Loucy (cell line): ENCODE measurements at regions not wholly inside any gene's neighbourhood (a gene's known extent, or its start where the extent isn't known, plus 50 kb on each side); places are given as distances from the start of the nearest gene placed in this dataset.

ENCODE experiments used
- H2AFZ ChIP-seq: fragments of 200-600 bp; sonication (generic); 2 replicates; pipeline ENCODE4 v1.6.0; 2016; ENCODE audit warnings: antibody characterized with exemption, mild to moderate bottlenecking, low read length, moderate library complexity
- H3F3A ChIP-seq: fragments of 200-600 bp; 2 replicates; pipeline ENCODE4 v1.6.0; 2016; ENCODE audit warnings: antibody characterized with exemption, low read depth, mild to moderate bottlenecking
- H3K27me3 ChIP-seq: fragments of 200-600 bp; sonication (generic); 2 replicates; pipeline ENCODE4 v1.6.1; 2014; ENCODE audit warnings: low read length, mild to moderate bottlenecking; ENCODE audit not compliant: insufficient read depth, poor library complexity, severe bottlenecking
- H3K36me3 ChIP-seq: fragments of 200-600 bp; sonication (generic); 2 replicates; pipeline ENCODE4 v1.6.1; 2016; ENCODE audit warnings: low read length; ENCODE audit not compliant: insufficient read depth
- H3K4me1 ChIP-seq: fragments of 200-600 bp; sonication (generic); 2 replicates; pipeline ENCODE4 v1.5.1; 2014; ENCODE audit warnings: low read length, mild to moderate bottlenecking; ENCODE audit not compliant: insufficient read depth, poor library complexity, severe bottlenecking
- H3K4me2 ChIP-seq: fragments of 200-600 bp; sonication (generic); 2 replicates; pipeline ENCODE4 v1.6.0; 2014; ENCODE audit warnings: antibody characterized with exemption, low read length, low read depth, mild to moderate bottlenecking; ENCODE audit not compliant: poor library complexity, severe bottlenecking
- H3K4me3 ChIP-seq: fragments of 200-600 bp; sonication (generic); 2 replicates; pipeline ENCODE4 v1.5.1; 2014; ENCODE audit warnings: low read length, mild to moderate bottlenecking, mixed read lengths; ENCODE audit not compliant: poor library complexity, severe bottlenecking
- H3K79me2 ChIP-seq: fragments of 200-600 bp; sonication (generic); 2 replicates; pipeline ENCODE4 v1.6.1; 2014; ENCODE audit warnings: low read length; ENCODE audit not compliant: insufficient read depth
- H3K9ac ChIP-seq: fragments of 200-600 bp; sonication (generic); 2 replicates; pipeline ENCODE4 v1.6.0; 2014; ENCODE audit warnings: mild to moderate bottlenecking, low read depth, low read length, moderate library complexity; ENCODE audit not compliant: poor library complexity, severe bottlenecking
- H3K9me2 ChIP-seq: fragments of 200-600 bp; sonication (generic); replicated peaks from 2 replicates; pipeline ENCODE4 v1.6.1; 2016; ENCODE audit warnings: low read depth, low read length, mixed read lengths
- H3K9me3 ChIP-seq: fragments of 200-600 bp; sonication (generic); 2 replicates; pipeline ENCODE4 v1.6.1; 2014; ENCODE audit warnings: mild to moderate bottlenecking, antibody characterized with exemption, low read length, low read depth; ENCODE audit not compliant: insufficient read depth
- H4K20me1 ChIP-seq: fragments of 200-600 bp; sonication (generic); 2 replicates; pipeline ENCODE4 v1.6.0; 2014; ENCODE audit warnings: antibody characterized with exemption, low read length, mild to moderate bottlenecking; ENCODE audit not compliant: insufficient read depth, poor library complexity, severe bottlenecking
- CTCF ChIP-seq: fragments of 200-600 bp; sonication (generic); conservative IDR thresholded peaks from 2 replicates; pipeline ENCODE4 v1.5.1; 2014; ENCODE audit warnings: mild to moderate bottlenecking, antibody characterized with exemption, low read length
- EZH2phosphoT487 ChIP-seq: fragments of 200-600 bp; IDR thresholded peaks from 2 replicates; pipeline ENCODE4 v1.6.1; 2018; ENCODE audit warnings: antibody characterized with exemption, mild to moderate bottlenecking, moderate library complexity, borderline replicate concordance

GRCh38 chr18:27649621-27650020 is 464.5 kb upstream of the CHST9 start:
- Histone ChIP-seq H3K4me3 (no peak overlapping the region), H3K9ac (no peak overlapping the region), H3K9me3 (no peaks in the 10 kb centered on the region), H2AFZ (no peak overlapping the region), H3K36me3 (no peaks in the 10 kb centered on the region), H3K9me2 (no peaks in the 10 kb centered on the region; the same call in 1 of the 2 replicates), H4K20me1 (no peaks in the 10 kb centered on the region), H3K79me2 (no peaks in the 10 kb centered on the region), H3K4me2 (no peak overlapping the region), H3K4me1 (no peaks in the 10 kb centered on the region), H3F3A (no peaks in the 10 kb centered on the region), H3K27me3 (no peaks in the 10 kb centered on the region)
- no peak for TF ChIP-seq EZH2phosphoT487
- TF ChIP-seq CTCF, result no peak

- Histone ChIP-seq H3K9me3 (no peaks in the 10 kb centered on the region), H3K4me3 (no peak overlapping the region), H3K36me3 (no peaks in the 10 kb centered on the region), H3K4me1 (no peaks in the 10 kb centered on the region), H3K4me2 (no peak overlapping the region), H3F3A (no peaks in the 10 kb centered on the region), H3K9me2 (no peaks in the 10 kb centered on the region; the same call in 1 of the 2 replicates), H3K27me3 (no peaks in the 10 kb centered on the region), H3K9ac (no peak overlapping the region), H3K79me2 (no peaks in the 10 kb centered on the region), H2AFZ (no peak overlapping the region), H4K20me1 (no peaks in the 10 kb centered on the region)
- TF ChIP-seq EZH2phosphoT487 (no peak), CTCF (no peak)
Observed at GRCh38 chr18:27645929-27646328, 460.8 kb upstream of the CHST9 start.

GRCh38 chr18:27636576-27637085 is 451.5 kb upstream of the CHST9 start:
- H3F3A ChIP-seq, result no peaks in the 10 kb centered on the region
- H2AFZ ChIP-seq, result no peak overlapping the region
- H3K36me3 ChIP-seq, result no peaks in the 10 kb centered on the region
- no peaks in the 10 kb centered on the region for H3K9me2 ChIP-seq
- TF ChIP-seq EZH2phosphoT487, result no peak
- no peak for TF ChIP-seq CTCF
- no peak overlapping the region for H3K4me3 ChIP-seq
- H4K20me1 ChIP-seq, result no peaks in the 10 kb centered on the region
- no peaks in the 10 kb centered on the region for H3K27me3 ChIP-seq
- H3K4me2 ChIP-seq, result no peak overlapping the region
- H3K79me2 ChIP-seq, result no peaks in the 10 kb centered on the region
- no peaks in the 10 kb centered on the region for H3K9me3 ChIP-seq
- H3K9ac ChIP-seq, result no peak overlapping the region
- no peaks in the 10 kb centered on the region for H3K4me1 ChIP-seq
